Hepatocyte (in vitro differentiated cells): ENCODE measurements at regions not wholly inside any gene's neighbourhood (a gene's known extent, or its start where the extent isn't known, plus 50 kb on each side); places are given as distances from the start of the nearest gene placed in this dataset.

Experiments
- EZH2 ChIP-seq: fragments of 200-600 bp; sonication (generic); IDR thresholded peaks from 2 replicates; pipeline ENCODE4 v1.6.1; 2016; ENCODE audit warnings: antibody characterized with exemption, mild to moderate bottlenecking, borderline replicate concordance
- EZH2phosphoT487 ChIP-seq: fragments of 200-600 bp; sonication (generic); IDR thresholded peaks from one replicate; pipeline ENCODE4 v1.6.1; 2018; ENCODE audit warnings: antibody characterized with exemption, mild to moderate bottlenecking, low read depth, moderate library complexity; ENCODE audit not compliant: unreplicated experiment, severe bottlenecking
- TF ChIP-seq, protein P1 (sequence below): fragments of 200-600 bp; sonication (generic); IDR thresholded peaks from 2 replicates; pipeline ENCODE4 v1.5.1; 2016; ENCODE audit warnings: antibody characterized with exemption, mild to moderate bottlenecking; ENCODE audit not compliant: poor library complexity

GRCh38 chr14:44081146-44081545 lies 425.9 kb downstream of the FSCB start:
- TF ChIP-seq, protein P1, sequence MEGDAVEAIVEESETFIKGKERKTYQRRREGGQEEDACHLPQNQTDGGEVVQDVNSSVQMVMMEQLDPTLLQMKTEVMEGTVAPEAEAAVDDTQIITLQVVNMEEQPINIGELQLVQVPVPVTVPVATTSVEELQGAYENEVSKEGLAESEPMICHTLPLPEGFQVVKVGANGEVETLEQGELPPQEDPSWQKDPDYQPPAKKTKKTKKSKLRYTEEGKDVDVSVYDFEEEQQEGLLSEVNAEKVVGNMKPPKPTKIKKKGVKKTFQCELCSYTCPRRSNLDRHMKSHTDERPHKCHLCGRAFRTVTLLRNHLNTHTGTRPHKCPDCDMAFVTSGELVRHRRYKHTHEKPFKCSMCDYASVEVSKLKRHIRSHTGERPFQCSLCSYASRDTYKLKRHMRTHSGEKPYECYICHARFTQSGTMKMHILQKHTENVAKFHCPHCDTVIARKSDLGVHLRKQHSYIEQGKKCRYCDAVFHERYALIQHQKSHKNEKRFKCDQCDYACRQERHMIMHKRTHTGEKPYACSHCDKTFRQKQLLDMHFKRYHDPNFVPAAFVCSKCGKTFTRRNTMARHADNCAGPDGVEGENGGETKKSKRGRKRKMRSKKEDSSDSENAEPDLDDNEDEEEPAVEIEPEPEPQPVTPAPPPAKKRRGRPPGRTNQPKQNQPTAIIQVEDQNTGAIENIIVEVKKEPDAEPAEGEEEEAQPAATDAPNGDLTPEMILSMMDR: no peak
- TF ChIP-seq EZH2 (no peak), EZH2phosphoT487 (no peak)
